Gastroesophageal sphincter (tissue), 4 donors: ENCODE measurements at regions not wholly inside any gene's neighbourhood (a gene's known extent, or its start where the extent isn't known, plus 50 kb on each side); places are given as distances from the start of the nearest gene placed in this dataset.
A peak's percentile ranks its signal among the peaks of the same experiment; 100 is the strongest.
"Not testable (repeated sequence)": the region's sequence is repeated elsewhere in the genome, so short reads cannot be mapped to it uniquely, and the experiment has no call there.

Experiments used
- ATAC-seq: fragments of 150-250 bp; one replicate; pipeline ENCODE4 v1.9.1; 2016; ENCODE audit warnings: mild to moderate bottlenecking, moderate library complexity
- H3K27ac ChIP-seq, 4 donors: fragments of 200-600 bp; sonication (generic) in 3 of 4; 1 replicate in 3 of 4; 2 replicates in 1 of 4; pipeline ENCODE4 v1.5.1; 2016 to 2019
- H3K27me3 ChIP-seq: fragments of 200-600 bp; sonication (generic); one replicate; pipeline ENCODE4 v1.5.1; 2019
- H3K36me3 ChIP-seq, 2 donors: fragments of 200-600 bp; sonication (generic); one replicate each; pipeline ENCODE4 v1.5.1; 2019; ENCODE audit warnings: control low read depth in 1 of 2
- H3K4me1 ChIP-seq, 3 donors: fragments of 200-600 bp; sonication (generic); 1 replicate in 2 of 3; 2 replicates in 1 of 3; pipeline ENCODE4 v1.5.1; 2016 to 2019; ENCODE audit warnings: control low read depth in 2 of 3
- H3K4me3 ChIP-seq, 2 donors: fragments of 200-600 bp; sonication (generic); one replicate each; pipeline ENCODE4 v1.5.1; 2019; ENCODE audit warnings: mild to moderate bottlenecking in 1 of 2, moderate library complexity in 1 of 2
- H3K9me3 ChIP-seq, 3 donors: fragments of 200-600 bp; sonication (generic); one replicate each; pipeline ENCODE4 v1.5.1; 2017 to 2019; ENCODE audit warnings: control low read depth in 2 of 3
- WGBS, 2 donors: methylation state at CpG; one replicate each; pipeline ENCODE4 v1.1.5; 2018; ENCODE audit warnings: low coverage in 1 of 2; 5-methylcytosine and 5-hydroxymethylcytosine counted together

DNA sequence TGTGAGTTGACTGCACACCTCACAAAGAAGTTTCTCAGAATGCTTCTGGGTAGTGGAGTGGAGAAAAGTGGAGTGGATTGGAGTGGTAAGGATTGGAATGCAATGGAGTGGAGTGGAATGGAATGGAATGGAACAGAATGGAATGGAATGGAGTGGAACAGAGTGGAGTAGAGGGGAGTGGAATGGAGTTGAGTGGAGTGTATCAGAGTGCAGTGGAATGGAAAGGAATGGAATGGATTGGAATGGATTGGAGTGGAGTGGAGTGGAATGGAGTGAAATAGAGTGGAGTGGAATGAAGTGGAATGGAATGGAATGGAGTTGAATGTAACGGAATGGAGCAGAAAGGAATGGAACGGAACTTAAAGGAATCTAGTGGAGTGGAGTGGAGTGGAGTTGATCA lies 5194.2 kb upstream of the TPTE start:
- not testable (repeated sequence) for H3K36me3 ChIP-seq, H3K4me3 ChIP-seq, H3K27me3 ChIP-seq, H3K4me1 ChIP-seq, H3K9me3 ChIP-seq, H3K27ac ChIP-seq
- WGBS, 2 donors = no CpG with 5 or more reads among the region's 2 CpGs
- ATAC-seq = peak; percentile 51

DNA sequence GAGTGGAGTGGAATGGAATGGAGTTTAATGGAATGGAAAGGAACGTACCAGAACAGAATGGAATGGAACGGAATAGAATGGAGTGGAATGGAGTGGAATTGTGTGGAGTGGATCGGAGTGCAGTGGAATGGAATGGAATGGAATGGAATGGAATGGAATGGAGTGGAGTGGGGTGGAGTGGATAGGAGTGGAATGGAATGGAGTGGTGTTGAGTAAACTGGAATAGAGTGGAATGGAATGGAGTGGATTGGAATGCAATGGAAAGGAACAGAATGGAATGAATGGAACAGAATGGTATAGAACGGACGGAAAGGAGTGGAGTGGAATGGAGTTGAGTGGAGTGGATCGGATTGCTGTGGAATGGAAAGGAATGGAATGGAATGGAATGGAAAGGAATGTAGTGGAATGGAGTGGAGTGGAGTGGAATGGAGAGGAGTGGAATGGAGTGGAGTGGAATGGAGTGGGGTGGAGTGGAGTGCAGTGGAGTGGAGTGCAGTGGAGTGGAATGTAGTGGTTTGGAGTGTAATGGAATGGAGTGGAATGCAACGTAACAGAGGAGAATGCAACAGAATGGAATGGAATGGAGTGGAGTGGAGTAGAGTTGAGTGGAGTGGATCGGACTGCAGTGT lies 5192.0 kb upstream of the TPTE start:
- not testable (repeated sequence) for H3K4me1 ChIP-seq, H3K9me3 ChIP-seq, H3K27ac ChIP-seq, H3K4me3 ChIP-seq, H3K36me3 ChIP-seq, H3K27me3 ChIP-seq
- ATAC-seq = peak; percentile 43
- no CpG with 5 or more reads among the region's 8 CpGs for WGBS, 2 donors

DNA sequence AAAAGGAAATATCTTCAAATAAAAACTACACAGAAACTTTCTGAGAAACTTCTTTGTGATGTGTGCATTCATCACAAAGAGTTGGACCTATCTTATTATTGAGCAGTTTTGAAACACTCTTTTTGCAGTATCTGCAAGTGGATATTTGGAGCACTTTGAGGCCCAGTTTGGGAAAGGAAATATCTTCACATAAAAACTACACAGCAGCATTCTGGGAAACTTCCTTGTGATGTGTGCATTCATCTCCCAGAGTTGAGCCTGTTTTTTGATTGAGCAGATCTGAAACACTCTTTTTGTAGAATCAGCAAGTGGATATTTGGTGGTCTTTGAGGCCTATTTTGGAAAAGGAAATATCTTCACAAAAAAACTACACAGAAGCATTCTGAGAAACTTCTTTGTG lies 5163.5 kb upstream of the TPTE start:
- H3K36me3 ChIP-seq, H3K4me1 ChIP-seq, H3K27me3 ChIP-seq, H3K4me3 ChIP-seq, H3K27ac ChIP-seq, H3K9me3 ChIP-seq, ATAC-seq: not testable (repeated sequence)
